Endothelial cell of umbilical vein (primary cell): ENCODE measurements at regions not wholly inside any gene's neighbourhood (a gene's known extent, or its start where the extent isn't known, plus 50 kb on each side); places are given as distances from the start of the nearest gene placed in this dataset.

ENCODE experiments used
- BruUV-seq: library from RNA; stranded (reverse); fragments of 400-500 nt; replicated peaks from 2 replicates; lab custom pipeline; 2021; lab: Mats Ljungman, UMichigan
- CTCF ChIA-PET: fragments of 300-600, 350-600 bp; sonication (Branson Sonifier 250); formaldehyde crosslinking; loops from one replicate; lab custom pipeline; 2021; ENCODE audit warnings: antibody characterized with exemption, inconsistent platforms; lab: Charles Lee
- POLR2A ChIA-PET: fragments of 300-600, 350-600 bp; sonication (Branson Sonifier 250); formaldehyde crosslinking; loops from one replicate; lab custom pipeline; 2021; ENCODE audit warnings: antibody characterized with exemption, inconsistent platforms; lab: Charles Lee
- DNase-seq: peaks from one replicate; pipeline ENCODE4 v3.0.0-alpha.2; 2011; ENCODE audit warnings: low read depth, low spot score
- FAIRE-seq: peaks from 2 replicates; lab custom pipeline; 2011; peaks lifted over from hg19 to GRCh38; lab: Jason Lieb, UNC
- H2AFZ ChIP-seq: 2 replicates; pipeline ENCODE4 v1.6.0; 2012; ENCODE audit warnings: low read depth, low read length, control low read depth, inconsistent platforms
- H3K27ac ChIP-seq: 2 replicates; pipeline ENCODE4 v1.5.1; 2011; ENCODE audit warnings: low read depth, mild to moderate bottlenecking, control low read depth, low read length, moderate library complexity; ENCODE audit not compliant: insufficient read depth
- H3K27me3 ChIP-seq, 2 experiments: 2 replicates each; pipeline versions ENCODE4 v1.6.0 to v1.6.1; 2011; ENCODE audit warnings: low read length in 2 of 2, mixed read lengths in 1 of 2; ENCODE audit not compliant: control insufficient read depth in 2 of 2, insufficient read depth in 2 of 2
- H3K36me3 ChIP-seq, 2 experiments: 2 replicates in 1 of 2; 3 replicates in 1 of 2; pipeline ENCODE4 v1.5.1; 2011; ENCODE audit warnings: low read length in 2 of 2, mild to moderate bottlenecking in 1 of 2, moderate library complexity in 1 of 2; ENCODE audit not compliant: control insufficient read depth in 2 of 2, insufficient read depth in 2 of 2; ENCODE audit errors: extremely low read depth in 1 of 2
- H3K4me1 ChIP-seq: 3 replicates; pipeline ENCODE4 v1.5.1; 2011; ENCODE audit warnings: mild to moderate bottlenecking, low read length; ENCODE audit not compliant: control insufficient read depth, insufficient read depth; ENCODE audit errors: extremely low read depth
- H3K4me2 ChIP-seq: 2 replicates; pipeline ENCODE4 v1.6.1; 2011; ENCODE audit warnings: low read length, control low read depth, mixed read lengths; ENCODE audit not compliant: insufficient read depth
- H3K4me3 ChIP-seq, 3 experiments: fragments of 200-600 bp in 1 of 3; sonication (generic), shearing (Covaris generic) in 1 of 3; replicated peaks in 1 of 3; 2 replicates each; pipeline ENCODE4 v1.5.1; 2011 to 2016; ENCODE audit warnings: control low read depth in 3 of 3, low read length in 3 of 3, mild to moderate bottlenecking in 2 of 3, inconsistent platforms in 1 of 3, low read depth in 1 of 3, moderate library complexity in 1 of 3; ENCODE audit not compliant: insufficient read depth in 1 of 3
- H3K79me2 ChIP-seq: 2 replicates; pipeline ENCODE4 v1.6.0; 2012; ENCODE audit warnings: low read length, inconsistent platforms; ENCODE audit not compliant: control insufficient read depth, insufficient read depth
- H3K9ac ChIP-seq: replicated peaks from 2 replicates; pipeline ENCODE3; 2011; ENCODE audit warnings: low read length, control low read depth; ENCODE audit not compliant: insufficient read depth; ENCODE audit errors: extremely low read depth
- H3K9me1 ChIP-seq: replicated peaks from 3 replicates; pipeline ENCODE4 v1.6.0; 2011; ENCODE audit warnings: mild to moderate bottlenecking, low read length; ENCODE audit not compliant: control insufficient read depth, insufficient read depth; ENCODE audit errors: extremely low read depth
- H3K9me3 ChIP-seq: replicated peaks from 2 replicates; pipeline ENCODE4 v1.5.1; 2012; ENCODE audit warnings: low read length, inconsistent platforms; ENCODE audit not compliant: control insufficient read depth, insufficient read depth
- H4K20me1 ChIP-seq: replicated peaks from 2 replicates; pipeline ENCODE3; 2011; ENCODE audit warnings: mild to moderate bottlenecking, low read length; ENCODE audit not compliant: control insufficient read depth, insufficient read depth; ENCODE audit errors: extremely low read depth
- CTCF ChIP-seq, 2 donors: IDR thresholded peaks; 1 replicate in 1 of 2; 2 replicates in 1 of 2; pipeline ENCODE4 v1.5.1; 2011; ENCODE audit warnings: low read length in 2 of 2, mild to moderate bottlenecking in 2 of 2, moderate library complexity in 2 of 2, control low read depth in 1 of 2, inconsistent platforms in 1 of 2, low read depth in 1 of 2; ENCODE audit not compliant: insufficient read depth in 1 of 2; ENCODE audit errors: extremely low read depth in 1 of 2
- EZH2 ChIP-seq: IDR thresholded peaks from 2 replicates; pipeline ENCODE4 v1.6.1; 2012; ENCODE audit warnings: borderline replicate concordance, low read depth, mild to moderate bottlenecking, moderate library complexity, low read length, inconsistent platforms; ENCODE audit not compliant: severe bottlenecking
- FOS ChIP-seq: IDR thresholded peaks from 2 replicates; pipeline ENCODE4 v1.6.1; 2011; ENCODE audit warnings: mild to moderate bottlenecking, low read length, moderate library complexity, borderline replicate concordance; ENCODE audit not compliant: insufficient read depth
- GATA2 ChIP-seq: IDR thresholded peaks from 2 replicates; pipeline ENCODE4 v1.7.0; 2011; ENCODE audit warnings: low read depth, mild to moderate bottlenecking, moderate library complexity, mixed read lengths, low read length; ENCODE audit not compliant: insufficient read length, insufficient read depth
- JUN ChIP-seq: IDR thresholded peaks from 2 replicates; pipeline ENCODE4 v1.6.1; 2011; ENCODE audit warnings: borderline replicate concordance, low read depth; ENCODE audit not compliant: insufficient read length, insufficient read depth
- MAX ChIP-seq: IDR thresholded peaks from 2 replicates; pipeline ENCODE4 v1.6.1; 2011; ENCODE audit not compliant: insufficient read depth, insufficient read length
- MYC ChIP-seq: IDR thresholded peaks from one replicate; pipeline ENCODE4 v1.6.1; 2011; ENCODE audit warnings: mild to moderate bottlenecking, low read depth, low read length
- POLR2A ChIP-seq: IDR thresholded peaks from 2 replicates; pipeline ENCODE4 v1.6.1; 2012; ENCODE audit warnings: low read depth, mild to moderate bottlenecking, control low read depth, low read length
- POLR2AphosphoS5 ChIP-seq: IDR thresholded peaks from 2 replicates; pipeline ENCODE4 v1.6.1; 2012; ENCODE audit warnings: low read depth, mild to moderate bottlenecking, control low read depth, low read length, moderate library complexity; ENCODE audit not compliant: insufficient read depth
- dilution Hi-C: fragments of 300-500 bp; cut with MboI; formaldehyde crosslinking; loops from one replicate; pipeline ENCODE4 v1.15.0; 2019; ENCODE audit warnings: low sequenced_read_pairs; ENCODE audit not compliant: extremely low pct_ligation_motif_present
- intact Hi-C: fragments of 100-400 bp; cut with micrococcal nuclease; formaldehyde crosslinking; loops from one replicate; pipeline ENCODE4 v1.10.0; 2022

- Histone ChIP-seq H4K20me1 (no peaks in the 10 kb centered on the region), H3K4me2 (no peak overlapping the region), H3K36me3 (no peaks in the 10 kb centered on the region), H3K4me3 (no peak overlapping the region), H3K27ac (no peak overlapping the region), H3K4me1 (peaks cover 43% of the 10 kb centered on the region), H2AFZ (no peak overlapping the region), H3K9me3 (no peaks in the 10 kb centered on the region), H3K9me1 (no peaks in the 10 kb centered on the region), H3K79me2 (no peaks in the 10 kb centered on the region), H3K27me3 (no peaks in the 10 kb centered on the region), H3K9ac (no peak overlapping the region)
- TF ChIP-seq MYC (no peak), POLR2AphosphoS5 (no peak), POLR2A (no peak)
- intact Hi-C loops (loop anchor here (5.0 kb wide), 1 partner anchor 258 kb away; no protein-coding TSS in a partner anchor), dilution Hi-C loops (no loop called here)
- no peak for FAIRE-seq
- ChIA-PET CTCF (interaction anchor here (1.4 to 3.0 kb wide), 3 partner anchors 11 to 84 kb away, joined by 3 to 14 read pairs (median 9); no protein-coding TSS in a partner anchor), POLR2A (no interaction called here)
- no TSS peak for BruUV-seq
- DNase-seq, result no peak
Measured at GRCh38 chr5:57695179-57695578, 212.6 kb upstream of the ACTBL2 start.

- BruUV-seq, result no TSS peak
- no peaks in the 10 kb centered on the region for H3K27me3 ChIP-seq
- H3K27ac ChIP-seq, result peak overlapping the region; percentile 27
- no peaks in the 10 kb centered on the region for H3K36me3 ChIP-seq
- peaks cover 36% of the 10 kb centered on the region for H3K4me1 ChIP-seq
- intact Hi-C loops (no loop called here), dilution Hi-C loops (no loop called here)
- H3K9me3 ChIP-seq, result no peaks in the 10 kb centered on the region
- H3K79me2 ChIP-seq, result no peaks in the 10 kb centered on the region
- TF ChIP-seq GATA2 (no peak), POLR2A (no peak), CTCF (IDR thresholded peaks at IDR 0.05; ENCODE audit: extremely low read depth in 1 of 2, insufficient read depth in 1 of 2, low read depth in 1 of 2, low read length in 2 of 2) (no peak), POLR2AphosphoS5 (no peak), MYC (no peak), EZH2 (no peak), JUN (no peak), FOS (no peak), MAX (no peak)
- no peaks in the 10 kb centered on the region for H3K9me1 ChIP-seq
- POLR2A ChIA-PET, result no interaction called here
- H3K4me3 ChIP-seq, result no peak overlapping the region
- H3K9ac ChIP-seq, result no peak overlapping the region
- H3K4me2 ChIP-seq, result peak overlapping the region; percentile 62
- CTCF ChIA-PET, result interaction anchor here (1.4 to 3.0 kb wide), 4 partner anchors 10 to 85 kb away, joined by 3 to 14 read pairs (median 8); no protein-coding TSS in a partner anchor
- DNase-seq (no peak), FAIRE-seq (no peak)
- H4K20me1 ChIP-seq, result no peaks in the 10 kb centered on the region
- H2AFZ ChIP-seq, result peak overlapping the region; percentile 58
Measured at GRCh38 chr5:57693488-57694305, 211.1 kb upstream of the ACTBL2 start.
